SK-N-MC (cell line): ENCODE measurements at regions not wholly inside any gene's neighbourhood (a gene's known extent, or its start where the extent isn't known, plus 50 kb on each side); places are given as distances from the start of the nearest gene placed in this dataset.

Experiments
- EZH2 ChIP-seq: fragments of 200-600 bp; sonication (generic); IDR thresholded peaks from one replicate; pipeline ENCODE4 v1.6.1; 2017; ENCODE audit warnings: antibody characterized with exemption
- FOXP2 ChIP-seq: optimal IDR thresholded peaks from 2 replicates; pipeline ENCODE3; 2011; ENCODE audit warnings: mild to moderate bottlenecking, moderate library complexity; ENCODE audit not compliant: insufficient read depth; ENCODE audit errors: extremely low read length, control extremely low read depth
- POLR2AphosphoS5 ChIP-seq: IDR thresholded peaks from 2 replicates; pipeline ENCODE4 v1.6.1; 2012; ENCODE audit warnings: mild to moderate bottlenecking, low read depth, low read length, borderline replicate concordance

DNA sequence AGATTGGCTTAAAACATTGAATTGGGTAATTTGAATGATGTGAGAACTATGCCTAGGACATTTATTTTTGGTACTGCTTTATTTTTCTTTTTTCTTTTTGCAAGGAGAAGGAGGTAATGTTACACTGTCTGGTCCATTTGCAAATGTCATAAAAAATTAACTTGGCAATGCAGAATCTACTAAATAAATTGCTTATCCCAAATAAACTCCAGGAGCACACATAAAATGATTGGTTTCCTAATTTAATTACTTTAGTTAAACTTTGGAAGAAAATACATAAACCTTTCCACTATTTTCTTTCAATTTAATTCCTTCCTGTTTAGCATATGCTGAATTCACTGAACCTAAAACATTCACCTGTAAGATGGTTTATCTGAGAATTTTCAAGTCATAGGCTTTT, 238.4 kb upstream of the ETAA1 start:
- no peak for TF ChIP-seq POLR2AphosphoS5
- no peak for TF ChIP-seq EZH2
- no peak for TF ChIP-seq FOXP2
